Stimulated activated CD4-positive, alpha-beta T cell treated with anti-CD3 and anti-CD28 coated beads, TNF-alpha, amount 100 ng/mL, for 4 hours (primary cell): ENCODE measurements at regions not wholly inside any gene's neighbourhood (a gene's known extent, or its start where the extent isn't known, plus 50 kb on each side); places are given as distances from the start of the nearest gene placed in this dataset.

Experiments used
- DNase-seq, 3 experiments: peaks; one replicate each; pipeline ENCODE4 v3.0.0-alpha.2; 2020; ENCODE audit warnings: low read depth in 3 of 3

- no peak for DNase-seq
These were observed 51.0 kb upstream of the BARX2 start for GRCh38 chr11:129324533-129325175.

- no peak for DNase-seq
These were observed 51.6 kb upstream of the BARX2 start for GRCh38 chr11:129323896-129324502.

GRCh38 chr11:129322941-129323340, 52.7 kb upstream of the BARX2 start:
- DNase-seq, result no peak

GRCh38 chr11:129321076-129321475, 54.6 kb upstream of the BARX2 start:
- no peak for DNase-seq

GRCh38 chr11:129320494-129320893, 55.2 kb upstream of the BARX2 start:
- DNase-seq, result no peak

GRCh38 chr11:129319751-129320150, 55.9 kb upstream of the BARX2 start:
- no peak for DNase-seq

- no peak for DNase-seq
These were observed 56.4 kb upstream of the BARX2 start for GRCh38 chr11:129319201-129319600.

GRCh38 chr11:129317571-129317970, 58.1 kb upstream of the BARX2 start:
- no peak for DNase-seq

- no peak for DNase-seq
These were observed 58.9 kb upstream of the BARX2 start for GRCh38 chr11:129316781-129317180.

GRCh38 chr11:129315781-129316579, 59.7 kb upstream of the BARX2 start:
- no peak for DNase-seq

GRCh38 chr11:129314371-129314770, 61.3 kb upstream of the BARX2 start:
- no peak for DNase-seq

- DNase-seq, result no peak
These were observed 61.9 kb upstream of the BARX2 start for GRCh38 chr11:129313541-129314297.

GRCh38 chr11:129312730-129313503, 62.7 kb upstream of the BARX2 start:
- DNase-seq, result no peak

GRCh38 chr11:129308241-129308865, 67.3 kb upstream of the BARX2 start:
- DNase-seq, result no peak

GRCh38 chr11:129307162-129307561, 68.5 kb upstream of the BARX2 start:
- no peak for DNase-seq

- no peak for DNase-seq
These were observed 73.1 kb upstream of the BARX2 start for GRCh38 chr11:129302386-129303101.

- DNase-seq, result no peak
These were observed 75.5 kb upstream of the BARX2 start for GRCh38 chr11:129300099-129300498.

- no peak for DNase-seq
These were observed 76.7 kb upstream of the BARX2 start for GRCh38 chr11:129298988-129299387.

- DNase-seq, result no peak
These were observed 79.9 kb upstream of the BARX2 start for GRCh38 chr11:129295746-129296145.

- no peak for DNase-seq
These were observed 82.9 kb upstream of the BARX2 start for GRCh38 chr11:129292771-129293170.
